ENCODE measurements at regions not wholly inside any gene's neighbourhood (a gene's known extent, or its start where the extent isn't known, plus 50 kb on each side); places are given as distances from the start of the nearest gene placed in this dataset.
"Not testable (repeated sequence)": the region's sequence is repeated elsewhere in the genome, so short reads cannot be mapped to it uniquely, and the experiment has no call there.

DNA sequence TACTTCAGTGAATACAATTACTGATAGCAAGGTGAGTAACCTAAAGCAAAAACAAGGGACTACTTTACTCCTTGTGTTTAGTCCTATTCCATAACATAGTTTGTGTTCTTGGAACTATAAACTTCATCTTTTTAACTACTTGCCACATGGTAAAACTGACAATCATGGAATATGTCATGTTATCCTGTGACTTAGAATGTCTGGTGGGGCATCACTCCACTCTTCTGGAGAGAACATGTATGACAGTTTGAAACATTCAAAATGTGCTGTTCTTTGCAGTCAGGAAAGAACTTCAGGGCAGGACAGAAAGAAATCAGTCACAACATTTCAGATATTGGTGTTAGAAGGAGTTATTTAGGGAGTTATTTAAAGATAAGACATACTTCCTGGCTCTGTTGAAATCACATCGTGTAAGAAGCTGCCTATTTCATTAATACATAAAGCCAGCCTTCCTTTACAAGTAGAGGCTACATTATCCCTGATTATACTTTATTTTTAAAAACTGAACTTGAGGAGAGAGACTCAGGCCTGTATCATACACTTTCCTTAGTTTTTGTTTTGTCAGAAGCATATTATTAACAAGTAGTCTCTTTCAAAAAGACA is 184.9 kb downstream of the SPATA31A6 start:
- TF ChIP-seq SMC3 (conservative IDR thresholded peaks at IDR 0.05; ENCODE audit: insufficient read depth, low read depth, low read length); MBD2 (IDR thresholded peaks at IDR 0.05; ENCODE audit: borderline replicate concordance, low read depth); NR2F6 (CRISPR knock-in tag; IDR thresholded peaks at IDR 0.05); NBN (IDR thresholded peaks at IDR 0.05; ENCODE audit: low read depth); ZNF121 (CRISPR knock-in tag; conservative IDR thresholded peaks at IDR 0.05); NR2C1 (IDR thresholded peaks at IDR 0.05); NR2C1 (tag; IDR thresholded peaks at IDR 0.05); POLR2AphosphoS5 (IDR thresholded peaks at IDR 0.05; ENCODE audit: control insufficient read depth, insufficient read depth, low read depth, low read length); SREBF2 (CRISPR knock-in tag; IDR thresholded peaks at IDR 0.05); MYC (IDR thresholded peaks at IDR 0.05; ENCODE audit: low read depth, low read length); MYC (CRISPR knock-in tag; IDR thresholded peaks at IDR 0.05; ENCODE audit: borderline replicate concordance, low read depth); STAT5A (IDR thresholded peaks at IDR 0.05; ENCODE audit: borderline replicate concordance, low read length); GABPA (tag; conservative IDR thresholded peaks at IDR 0.05; ENCODE audit: low read depth): not testable (repeated sequence)
- TF ChIP-seq, protein P1, sequence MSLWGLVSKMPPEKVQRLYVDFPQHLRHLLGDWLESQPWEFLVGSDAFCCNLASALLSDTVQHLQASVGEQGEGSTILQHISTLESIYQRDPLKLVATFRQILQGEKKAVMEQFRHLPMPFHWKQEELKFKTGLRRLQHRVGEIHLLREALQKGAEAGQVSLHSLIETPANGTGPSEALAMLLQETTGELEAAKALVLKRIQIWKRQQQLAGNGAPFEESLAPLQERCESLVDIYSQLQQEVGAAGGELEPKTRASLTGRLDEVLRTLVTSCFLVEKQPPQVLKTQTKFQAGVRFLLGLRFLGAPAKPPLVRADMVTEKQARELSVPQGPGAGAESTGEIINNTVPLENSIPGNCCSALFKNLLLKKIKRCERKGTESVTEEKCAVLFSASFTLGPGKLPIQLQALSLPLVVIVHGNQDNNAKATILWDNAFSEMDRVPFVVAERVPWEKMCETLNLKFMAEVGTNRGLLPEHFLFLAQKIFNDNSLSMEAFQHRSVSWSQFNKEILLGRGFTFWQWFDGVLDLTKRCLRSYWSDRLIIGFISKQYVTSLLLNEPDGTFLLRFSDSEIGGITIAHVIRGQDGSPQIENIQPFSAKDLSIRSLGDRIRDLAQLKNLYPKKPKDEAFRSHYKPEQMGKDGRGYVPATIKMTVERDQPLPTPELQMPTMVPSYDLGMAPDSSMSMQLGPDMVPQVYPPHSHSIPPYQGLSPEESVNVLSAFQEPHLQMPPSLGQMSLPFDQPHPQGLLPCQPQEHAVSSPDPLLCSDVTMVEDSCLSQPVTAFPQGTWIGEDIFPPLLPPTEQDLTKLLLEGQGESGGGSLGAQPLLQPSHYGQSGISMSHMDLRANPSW (CRISPR knock-in tag; IDR thresholded peaks at IDR 0.05), result not testable (repeated sequence)
